K562 (cell line): ENCODE measurements at regions not wholly inside any gene's neighbourhood (a gene's known extent, or its start where the extent isn't known, plus 50 kb on each side); places are given as distances from the start of the nearest gene placed in this dataset.
A peak's percentile ranks its signal among the peaks of the same experiment; 100 is the strongest.
"Not testable (repeated sequence)": the region's sequence is repeated elsewhere in the genome, so short reads cannot be mapped to it uniquely, and the experiment has no call there.

ENCODE experiments used
- ATAC-seq: fragments of 200-7000 bp; cut with Tn5 transposase; 3 replicates; pipeline ENCODE4 v1.9.1; 2020; ENCODE audit warnings: moderate library complexity
- BruUV-seq: library from RNA; stranded (reverse); fragments of 400-500 nt; replicated peaks from 2 replicates; lab custom pipeline; 2021; lab: Mats Ljungman, UMichigan
- CTCF ChIA-PET: fragments of 300-600 bp; formaldehyde crosslinking; extraction: SDS; loops from one replicate; lab custom pipeline; 2021; ENCODE audit warnings: low intra/inter-chr PET ratio; lab: Yijun Ruan, JAX
- POLR2A ChIA-PET: fragments of 300-600, 350-650 bp; sonication (Branson Sonifier 250); formaldehyde crosslinking; extraction: SDS; loops from one replicate; lab custom pipeline; 2021; ENCODE audit warnings: antibody characterized with exemption, inconsistent platforms; lab: Yijun Ruan, JAX
- DNase-seq, 4 experiments: peaks; one replicate each; pipeline versions ENCODE4 v3.0.0 to v3.0.0-alpha.2; 2011 to 2018; ENCODE audit warnings: low spot score in 3 of 4, mixed read lengths in 3 of 4; ENCODE audit errors: extremely low read depth in 1 of 4
- FAIRE-seq: peaks from 2 replicates; lab custom pipeline; 2011; peaks lifted over from hg19 to GRCh38; lab: Jason Lieb, UNC
- H2AFZ ChIP-seq: 2 replicates; pipeline ENCODE4 v1.6.0; 2011; ENCODE audit warnings: low read depth, low read length, control low read depth, inconsistent platforms
- H3K27ac ChIP-seq: fragments of 200-600 bp; 3 replicates; pipeline ENCODE4 v1.8.0; 2011; ENCODE audit warnings: low read depth, mild to moderate bottlenecking, control low read depth, inconsistent platforms, low read length, moderate library complexity, mixed read lengths; ENCODE audit errors: extremely low read depth
- H3K27me3 ChIP-seq, 2 experiments: fragments of 300-600 bp in 1 of 2; 2 replicates in 1 of 2; 3 replicates in 1 of 2; pipeline versions ENCODE4 v1.6.0 to v1.8.0; 2011; ENCODE audit warnings: inconsistent platforms in 2 of 2, low read length in 2 of 2, mild to moderate bottlenecking in 1 of 2, mixed read lengths in 1 of 2, moderate library complexity in 1 of 2; ENCODE audit not compliant: control insufficient read depth in 2 of 2, insufficient read depth in 2 of 2
- H3K36me3 ChIP-seq: fragments of 300-600 bp; 3 replicates; pipeline ENCODE4 v1.8.0; 2011; ENCODE audit warnings: mild to moderate bottlenecking, low read length, inconsistent platforms; ENCODE audit not compliant: control insufficient read depth, insufficient read depth
- H3K4me1 ChIP-seq, 2 experiments: fragments of 200-600 bp in 1 of 2; replicated peaks in 1 of 2; 2 replicates in 1 of 2; 3 replicates in 1 of 2; pipeline versions ENCODE4 v1.5.1 to v1.8.0; 2011; ENCODE audit warnings: inconsistent platforms in 2 of 2, low read length in 2 of 2, mild to moderate bottlenecking in 1 of 2, mixed read lengths in 1 of 2, moderate library complexity in 1 of 2; ENCODE audit not compliant: control insufficient read depth in 2 of 2, insufficient read depth in 2 of 2
- H3K4me2 ChIP-seq: 2 replicates; pipeline ENCODE4 v1.6.1; 2011; ENCODE audit warnings: low read length, control low read depth, inconsistent platforms, mixed read lengths; ENCODE audit not compliant: insufficient read depth
- H3K4me3 ChIP-seq: fragments of 200-600 bp; sonication (generic), shearing (Covaris generic); 2 replicates; pipeline ENCODE4 v1.5.1; 2016; ENCODE audit warnings: control low read depth, inconsistent platforms
- H3K79me2 ChIP-seq: fragments of 200-600 bp; 3 replicates; pipeline ENCODE4 v1.8.0; 2011; ENCODE audit warnings: low read length, inconsistent platforms; ENCODE audit not compliant: control insufficient read depth, insufficient read depth
- H3K9ac ChIP-seq, 2 experiments: 2 replicates each; pipeline versions ENCODE4 v1.6.0 to v1.6.1; 2011; ENCODE audit warnings: low read depth in 2 of 2, low read length in 2 of 2, control low read depth in 1 of 2, inconsistent platforms in 1 of 2, mild to moderate bottlenecking in 1 of 2, mixed read lengths in 1 of 2; ENCODE audit not compliant: insufficient read depth in 1 of 2
- H3K9me1 ChIP-seq: one replicate; pipeline ENCODE4 v1.6.0; 2011; ENCODE audit warnings: inconsistent platforms, mild to moderate bottlenecking, low read length, moderate library complexity; ENCODE audit not compliant: control insufficient read depth, insufficient read depth
- H3K9me3 ChIP-seq: replicated peaks from 2 replicates; pipeline ENCODE4 v1.5.1; 2011; ENCODE audit warnings: low read depth, low read length, inconsistent platforms; ENCODE audit not compliant: control insufficient read depth, insufficient read depth
- H4K20me1 ChIP-seq: replicated peaks from 2 replicates; pipeline ENCODE4 v1.6.1; 2011; ENCODE audit warnings: low read length, inconsistent platforms, mixed read lengths; ENCODE audit not compliant: control insufficient read depth, insufficient read depth
- C11orf30 ChIP-seq: fragments of 450-650 bp; IDR thresholded peaks from 2 replicates; pipeline ENCODE4 v1.6.1; 2016; ENCODE audit warnings: low read depth, mild to moderate bottlenecking
- FIP1L1 ChIP-seq: fragments of 200-400 bp; formaldehyde crosslinking; IDR thresholded peaks from 2 replicates; pipeline ENCODE4 v1.6.1; 2018; ENCODE audit warnings: mild to moderate bottlenecking, low read depth, low read length; ENCODE audit not compliant: poor library complexity, severe bottlenecking
- OTX1 ChIP-seq: fragments of 450-650 bp; formaldehyde crosslinking; IDR thresholded peaks from 2 replicates; pipeline ENCODE4 v1.4.0; 2022; ENCODE audit warnings: mild to moderate bottlenecking
- ZNF316 ChIP-seq: fragments of 450-650 bp; IDR thresholded peaks from 2 replicates; pipeline ENCODE4 v1.6.1; 2016
- WGBS: fragments of 100-300 bp; shearing (Covaris generic); methylation state at CpG from one replicate; pipeline ENCODE4 v1.1.6; 2016; ENCODE audit warnings: low coverage, mixed read lengths; ENCODE audit not compliant: insufficient coverage; ENCODE audit errors: missing lambda C conversion rate; 5-methylcytosine and 5-hydroxymethylcytosine counted together
- in situ Hi-C: fragments of 300-500 bp; cut with MboI; formaldehyde crosslinking; loops from 4 replicates; pipeline ENCODE4 v1.15.0; 2018; ENCODE audit warnings: inconsistent platforms, mixed read lengths
- intact Hi-C: fragments of 100-400 bp; cut with micrococcal nuclease; formaldehyde crosslinking; loops from 2 replicates; pipeline ENCODE4 v1.14.2; 2022
- TF ChIP-seq, protein P1 (sequence below): sonication (generic); formaldehyde crosslinking; IDR thresholded peaks from 2 replicates; pipeline ENCODE4 v1.8.1; 2023; ENCODE audit warnings: mild to moderate bottlenecking, missing genetic modification reagents
- TF ChIP-seq, protein P2 (sequence below): fragments of 450-650 bp; formaldehyde crosslinking; IDR thresholded peaks from 2 replicates; pipeline ENCODE4 v1.4.0; 2022; ENCODE audit warnings: mild to moderate bottlenecking, moderate library complexity

GRCh38 chr2:209008636-209009287, 415.1 kb upstream of the MAP2 start:
- Histone ChIP-seq H3K27me3 (no peaks in the 10 kb centered on the region), H2AFZ (no peak overlapping the region), H3K4me3 (no peak overlapping the region), H3K9me3 (no peaks in the 10 kb centered on the region), H4K20me1 (no peaks in the 10 kb centered on the region), H3K9me1 (no peaks in the 10 kb centered on the region), H3K9ac (no peak overlapping the region), H3K79me2 (no peaks in the 10 kb centered on the region), H3K27ac (no peak overlapping the region), H3K4me2 (no peak overlapping the region), H3K36me3 (no peaks in the 10 kb centered on the region)
- intact Hi-C loops (no loop called here), in situ Hi-C loops (no loop called here)
- DNase-seq = no peak
- 30% methylated on average over 2 of the region's 2 CpGs for WGBS
- no TSS peak for BruUV-seq
- no peak for ATAC-seq
- ChIA-PET POLR2A (no interaction called here), CTCF (no interaction called here)
- TF ChIP-seq ZNF316 (0 out of 2 replicates have a peak, but pooled peaks have one; percentile 10), OTX1 (CRISPR knock-in tag) (no peak), FIP1L1 (no peak), C11orf30 (peak; percentile 26; the same call in 1 of the 2 replicates)
- TF ChIP-seq, protein P1, sequence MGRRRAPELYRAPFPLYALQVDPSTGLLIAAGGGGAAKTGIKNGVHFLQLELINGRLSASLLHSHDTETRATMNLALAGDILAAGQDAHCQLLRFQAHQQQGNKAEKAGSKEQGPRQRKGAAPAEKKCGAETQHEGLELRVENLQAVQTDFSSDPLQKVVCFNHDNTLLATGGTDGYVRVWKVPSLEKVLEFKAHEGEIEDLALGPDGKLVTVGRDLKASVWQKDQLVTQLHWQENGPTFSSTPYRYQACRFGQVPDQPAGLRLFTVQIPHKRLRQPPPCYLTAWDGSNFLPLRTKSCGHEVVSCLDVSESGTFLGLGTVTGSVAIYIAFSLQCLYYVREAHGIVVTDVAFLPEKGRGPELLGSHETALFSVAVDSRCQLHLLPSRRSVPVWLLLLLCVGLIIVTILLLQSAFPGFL = no peak
- TF ChIP-seq, protein P2, sequence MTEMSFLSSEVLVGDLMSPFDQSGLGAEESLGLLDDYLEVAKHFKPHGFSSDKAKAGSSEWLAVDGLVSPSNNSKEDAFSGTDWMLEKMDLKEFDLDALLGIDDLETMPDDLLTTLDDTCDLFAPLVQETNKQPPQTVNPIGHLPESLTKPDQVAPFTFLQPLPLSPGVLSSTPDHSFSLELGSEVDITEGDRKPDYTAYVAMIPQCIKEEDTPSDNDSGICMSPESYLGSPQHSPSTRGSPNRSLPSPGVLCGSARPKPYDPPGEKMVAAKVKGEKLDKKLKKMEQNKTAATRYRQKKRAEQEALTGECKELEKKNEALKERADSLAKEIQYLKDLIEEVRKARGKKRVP (CRISPR knock-in tag) = no peak
- TF ChIP-seq, all 486 proteins: peak for 2
- H3K4me1 ChIP-seq = no peaks in the 10 kb centered on the region
- no peak for FAIRE-seq

DNA sequence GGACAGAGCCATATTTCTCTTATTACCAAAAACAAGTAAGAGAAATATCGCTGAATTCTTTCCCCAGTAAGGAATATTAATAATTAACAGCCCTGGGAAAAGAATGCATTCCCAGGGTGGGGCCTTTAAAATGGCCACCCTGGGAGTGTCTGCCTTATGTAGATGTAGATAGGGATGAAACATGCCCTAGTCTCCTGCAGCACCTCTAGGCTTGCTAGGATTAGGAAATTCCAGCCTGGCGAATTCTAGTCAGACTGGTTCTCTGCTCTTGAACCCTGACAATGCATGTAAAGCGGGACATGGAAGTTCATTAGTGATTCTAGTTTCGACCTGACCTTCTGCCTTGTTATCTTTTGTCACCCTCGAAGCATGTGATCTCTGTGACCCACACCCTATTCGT, 405.2 kb upstream of the MAP2 start:
- in situ Hi-C loops, POLR2A ChIA-PET, FAIRE-seq, BruUV-seq, DNase-seq, H3K36me3 ChIP-seq, H3K4me1 ChIP-seq, H3K27ac ChIP-seq, H3K4me2 ChIP-seq, H3K9me1 ChIP-seq, intact Hi-C loops, H3K79me2 ChIP-seq, H3K9me3 ChIP-seq, H3K27me3 ChIP-seq, H3K9ac ChIP-seq, H3K4me3 ChIP-seq, H2AFZ ChIP-seq, ATAC-seq, CTCF ChIA-PET, H4K20me1 ChIP-seq: not testable (repeated sequence)
- 6% methylated on average over 4 of the region's 6 CpGs for WGBS
